Large intestine (tissue), 3 donors: ENCODE measurements at regions not wholly inside any gene's neighbourhood (a gene's known extent, or its start where the extent isn't known, plus 50 kb on each side); places are given as distances from the start of the nearest gene placed in this dataset.

Experiments
- DNase-seq, 2 donors: peaks; one replicate each; pipeline versions ENCODE4 v3.0.0 to v3.0.0-alpha.2; 2013
- H3K27ac ChIP-seq: one replicate; pipeline ENCODE4 v1.5.1; 2013; ENCODE audit warnings: low read length
- H3K27me3 ChIP-seq: 2 replicates; pipeline ENCODE4 v1.6.1; 2013; ENCODE audit warnings: low read length; ENCODE audit not compliant: control insufficient read depth, insufficient read depth
- H3K36me3 ChIP-seq: 2 replicates; pipeline ENCODE4 v1.6.1; 2013; ENCODE audit warnings: low read length; ENCODE audit not compliant: control insufficient read depth, insufficient read depth
- H3K4me1 ChIP-seq: one replicate; pipeline ENCODE4 v1.6.1; 2013; ENCODE audit warnings: low read length; ENCODE audit not compliant: control insufficient read depth, insufficient read depth
- H3K4me3 ChIP-seq: one replicate; pipeline ENCODE4 v1.5.1; 2013; ENCODE audit warnings: low read length
- H3K9me3 ChIP-seq: one replicate; pipeline ENCODE4 v1.6.1; 2013; ENCODE audit warnings: mild to moderate bottlenecking, low read depth, low read length, moderate library complexity; ENCODE audit not compliant: control insufficient read depth
- WGBS: methylation state at CpG from one replicate; pipeline ENCODE4 v1.1.5; 2013; ENCODE audit warnings: low lambda C conversion rate; ENCODE audit not compliant: insufficient coverage; 5-methylcytosine and 5-hydroxymethylcytosine counted together

DNA sequence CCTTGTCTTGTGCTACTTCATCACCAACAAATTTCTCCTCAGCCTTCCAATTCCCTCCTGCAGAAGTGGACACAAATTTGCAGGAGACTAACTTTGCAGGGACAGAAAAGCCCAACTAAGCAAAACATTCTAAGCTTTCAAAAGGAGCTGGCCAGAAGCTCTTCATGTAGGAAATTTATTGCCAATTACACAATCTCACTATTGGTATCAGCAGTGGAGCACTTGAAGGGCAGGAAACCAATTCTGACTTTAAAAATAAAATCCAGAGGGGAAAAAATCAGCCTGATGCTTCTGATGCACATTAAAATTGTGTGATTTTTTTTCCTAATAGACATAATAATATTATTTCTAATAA, 193.3 kb downstream of the LY86 start:
- DNase-seq = no peak
- H3K9me3 ChIP-seq = no peaks in the 10 kb centered on the region
- H3K36me3 ChIP-seq = no peaks in the 10 kb centered on the region

DNA sequence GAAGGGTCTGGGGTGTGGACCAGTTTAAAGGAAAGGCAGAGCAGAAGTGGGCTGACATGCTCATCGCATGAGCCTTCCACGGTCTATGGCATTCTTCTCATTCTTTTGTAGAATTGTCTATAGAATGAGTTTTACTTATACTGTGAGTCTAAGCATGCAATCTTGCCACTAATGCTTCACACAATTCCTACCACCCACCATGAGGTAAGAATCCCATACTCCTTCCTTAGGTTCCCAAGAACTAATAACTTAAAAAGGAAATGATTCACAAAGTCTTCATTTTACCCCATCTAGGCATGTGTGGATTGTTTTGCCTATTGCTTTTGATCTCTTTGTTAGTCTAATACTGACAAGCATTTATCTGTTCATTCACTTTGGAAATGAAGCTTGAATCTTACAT, 195.2 kb downstream of the LY86 start:
- no peak for DNase-seq
- H3K36me3 ChIP-seq = no peaks in the 10 kb centered on the region
- H3K4me3 ChIP-seq = no peak overlapping the region
- no peaks in the 10 kb centered on the region for H3K4me1 ChIP-seq
- H3K27ac ChIP-seq = no peak overlapping the region
- H3K9me3 ChIP-seq = no peaks in the 10 kb centered on the region
- no CpG with 5 or more reads among the region's 2 CpGs for WGBS
- no peaks in the 10 kb centered on the region for H3K27me3 ChIP-seq

More for the DNA sequence above, 193.3 kb downstream of the LY86 start:
- no peak overlapping the region for H3K27ac ChIP-seq
- H3K4me1 ChIP-seq = no peaks in the 10 kb centered on the region
- no peaks in the 10 kb centered on the region for H3K27me3 ChIP-seq
- H3K4me3 ChIP-seq = no peak overlapping the region

- WGBS = no CpG with 5 or more reads among the region's 2 CpGs
- no peak overlapping the region for H3K27ac ChIP-seq
- H3K4me3 ChIP-seq = no peak overlapping the region
- H3K36me3 ChIP-seq = no peaks in the 10 kb centered on the region
- H3K9me3 ChIP-seq = no peaks in the 10 kb centered on the region
- no peaks in the 10 kb centered on the region for H3K4me1 ChIP-seq
- DNase-seq = no peak
- no peaks in the 10 kb centered on the region for H3K27me3 ChIP-seq
These were observed 196.1 kb downstream of the LY86 start for GRCh38 chr6:6784514-6785162.

- 80% methylated on average over 1 of the region's 5 CpGs for WGBS
These were observed 196.6 kb downstream of the LY86 start for GRCh38 chr6:6785163-6785521.

GRCh38 chr6:6788394-6789032, 200.0 kb downstream of the LY86 start:
- Histone ChIP-seq H3K27ac (no peak overlapping the region), H3K27me3 (no peaks in the 10 kb centered on the region), H3K9me3 (no peaks in the 10 kb centered on the region), H3K4me3 (no peak overlapping the region), H3K4me1 (no peaks in the 10 kb centered on the region), H3K36me3 (no peaks in the 10 kb centered on the region)
- WGBS = no CpG with 5 or more reads among the region's 4 CpGs
- peak in 1 of 2 donors; percentile 41 for DNase-seq

More at GRCh38 chr6:6785163-6785521, 196.6 kb downstream of the LY86 start:
- Histone ChIP-seq H3K4me3 (no peak overlapping the region), H3K27me3 (no peaks in the 10 kb centered on the region), H3K27ac (no peak overlapping the region), H3K36me3 (no peaks in the 10 kb centered on the region), H3K9me3 (no peaks in the 10 kb centered on the region), H3K4me1 (no peaks in the 10 kb centered on the region)
- no peak for DNase-seq

- Histone ChIP-seq H3K27me3 (no peaks in the 10 kb centered on the region), H3K4me3 (no peak overlapping the region), H3K27ac (no peak overlapping the region), H3K9me3 (no peaks in the 10 kb centered on the region), H3K36me3 (no peaks in the 10 kb centered on the region), H3K4me1 (no peaks in the 10 kb centered on the region)
- 100% methylated on average over 1 of the region's 5 CpGs for WGBS
- DNase-seq = no peak
These were observed 201.9 kb downstream of the LY86 start for GRCh38 chr6:6790393-6790792.

DNA sequence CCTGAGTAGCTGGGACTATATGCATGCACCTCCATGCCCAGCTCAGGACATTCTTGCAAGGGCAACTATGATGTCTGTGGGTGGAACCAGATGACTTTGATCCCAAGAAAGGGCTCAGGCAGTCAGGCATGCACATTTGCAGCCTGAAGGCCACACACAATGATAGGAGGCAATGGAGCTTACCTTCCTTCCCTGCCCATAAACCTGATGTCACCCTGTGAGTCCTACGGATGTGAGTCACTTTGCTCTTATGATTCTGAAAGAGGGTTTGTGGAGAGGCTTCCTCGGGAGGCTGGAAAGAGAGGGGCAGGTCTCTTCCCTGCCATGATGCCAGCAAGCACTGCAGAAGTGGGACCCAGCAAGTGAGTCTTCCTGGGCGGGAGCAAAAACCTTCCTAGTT, 202.4 kb downstream of the LY86 start:
- no CpG with 5 or more reads among the region's 3 CpGs for WGBS
- Histone ChIP-seq H3K27me3 (no peaks in the 10 kb centered on the region), H3K4me3 (no peak overlapping the region), H3K36me3 (no peaks in the 10 kb centered on the region), H3K4me1 (no peaks in the 10 kb centered on the region), H3K27ac (no peak overlapping the region), H3K9me3 (no peaks in the 10 kb centered on the region)
- peak; percentile 21 to 68 for DNase-seq

DNA sequence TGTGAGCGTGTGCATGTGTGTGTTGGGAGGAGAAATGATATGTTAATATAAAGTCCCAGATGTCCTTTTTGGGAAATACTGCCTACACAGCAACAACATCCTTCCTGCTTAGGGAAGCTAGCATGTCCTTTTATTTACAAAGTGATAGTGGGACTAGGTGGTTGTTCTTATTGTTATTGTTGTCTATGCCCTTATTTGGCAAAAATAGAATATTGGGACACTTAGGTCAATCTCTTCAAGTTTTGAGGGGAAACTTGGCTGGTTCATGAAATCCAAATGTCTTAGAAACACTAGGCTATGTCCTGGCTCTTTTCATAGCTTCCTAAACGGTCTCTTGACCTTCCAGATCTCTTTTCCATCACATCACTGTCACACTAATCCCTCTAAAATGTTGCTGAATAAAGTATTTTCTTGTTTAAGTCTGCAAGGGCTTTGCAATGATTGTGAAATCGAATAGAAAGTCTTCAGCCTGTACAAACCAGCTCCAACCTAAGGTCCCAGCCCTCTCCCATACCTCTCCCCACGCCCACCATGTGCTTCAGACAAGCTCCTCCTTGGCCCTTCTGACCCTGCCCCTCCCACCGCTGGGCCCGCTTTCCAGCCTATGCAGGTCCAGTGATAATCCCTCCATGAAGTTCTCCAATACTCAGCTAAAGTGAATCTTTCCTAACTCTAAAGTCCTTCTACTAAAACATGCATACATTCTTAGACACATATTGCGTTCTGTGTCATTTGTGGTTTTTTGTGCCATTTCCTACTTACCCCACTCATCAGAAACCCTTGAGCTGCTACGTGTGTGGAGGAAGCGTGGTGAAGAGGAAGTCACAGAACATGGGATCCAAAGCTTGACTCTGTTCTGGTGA, 205.1 kb downstream of the LY86 start:
- H3K4me1 ChIP-seq = no peaks in the 10 kb centered on the region
- H3K27me3 ChIP-seq = no peaks in the 10 kb centered on the region
- WGBS = 100% methylated on average over 1 of the region's 9 CpGs
- no peak for DNase-seq
- H3K27ac ChIP-seq = no peak overlapping the region
- no peaks in the 10 kb centered on the region for H3K36me3 ChIP-seq
- H3K4me3 ChIP-seq = no peak overlapping the region
- no peaks in the 10 kb centered on the region for H3K9me3 ChIP-seq

DNA sequence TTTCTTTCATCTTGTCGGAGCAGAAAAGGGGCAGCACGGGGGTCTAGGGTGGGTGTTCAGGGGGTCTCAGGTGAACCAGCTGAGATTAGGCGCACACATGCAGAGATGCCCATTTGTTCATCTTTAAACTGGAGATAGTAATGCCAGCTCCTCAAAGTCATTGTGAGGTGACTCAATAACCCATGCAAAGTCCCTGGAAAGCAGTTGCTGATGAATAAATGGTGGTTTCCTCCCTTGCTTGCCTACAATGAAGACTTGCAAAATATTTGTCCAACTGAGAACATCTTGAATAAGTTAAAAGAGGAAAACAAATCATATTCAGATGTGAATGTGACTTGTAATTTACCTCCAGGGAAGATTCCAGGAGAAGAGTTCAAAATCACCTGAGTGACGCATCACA, 206.9 kb downstream of the LY86 start:
- DNase-seq = no peak
- no CpG with 5 or more reads among the region's 4 CpGs for WGBS
- Histone ChIP-seq H3K36me3 (no peaks in the 10 kb centered on the region), H3K27ac (no peak overlapping the region), H3K4me1 (no peaks in the 10 kb centered on the region), H3K27me3 (no peaks in the 10 kb centered on the region), H3K9me3 (no peaks in the 10 kb centered on the region), H3K4me3 (no peak overlapping the region)

GRCh38 chr6:6796818-6797217, 208.3 kb downstream of the LY86 start:
- no peaks in the 10 kb centered on the region for H3K27me3 ChIP-seq
- no peak overlapping the region for H3K27ac ChIP-seq
- H3K36me3 ChIP-seq = no peaks in the 10 kb centered on the region
- WGBS = no CpG with 5 or more reads among the region's 11 CpGs
- H3K4me3 ChIP-seq = no peak overlapping the region
- no peaks in the 10 kb centered on the region for H3K4me1 ChIP-seq
- no peak for DNase-seq
- H3K9me3 ChIP-seq = no peaks in the 10 kb centered on the region
